IMR-90 (cell line): ENCODE measurements at regions not wholly inside any gene's neighbourhood (a gene's known extent, or its start where the extent isn't known, plus 50 kb on each side); places are given as distances from the start of the nearest gene placed in this dataset.

Experiments
- ATAC-seq: fragments of 200-7000 bp; cut with Tn5 transposase; 2 replicates; pipeline ENCODE4 v1.9.1; 2020; ENCODE audit warnings: low read depth, mild to moderate bottlenecking, moderate library complexity
- BruUV-seq: library from RNA; stranded (reverse); fragments of 400-500 nt; replicated peaks from 2 replicates; lab custom pipeline; 2021; lab: Mats Ljungman, UMichigan
- CTCF ChIA-PET: fragments of 300-600 bp; formaldehyde crosslinking; extraction: SDS; loops from one replicate; lab custom pipeline; 2021; ENCODE audit warnings: antibody characterized with exemption; lab: Yijun Ruan, JAX
- POLR2A ChIA-PET: fragments of 300-600 bp; sonication (Branson Sonifier 250); formaldehyde crosslinking; loops from one replicate; lab custom pipeline; 2022; ENCODE audit warnings: antibody characterized with exemption; ENCODE audit not compliant: unreplicated experiment; lab: Charles Lee
- DNase-seq: peaks from one replicate; pipeline ENCODE4 v3.0.0; 2013
- H2AFZ ChIP-seq: replicated peaks from 2 replicates; pipeline ENCODE3; 2013; ENCODE audit warnings: low read length, mild to moderate bottlenecking; ENCODE audit not compliant: poor library complexity
- H2AK5ac ChIP-seq: 2 replicates; pipeline ENCODE4 v1.6.1; 2013; ENCODE audit warnings: low read depth, low read length, inconsistent platforms
- H2AK9ac ChIP-seq: replicated peaks from 2 replicates; pipeline ENCODE3; 2013; ENCODE audit warnings: mild to moderate bottlenecking, low read depth, low read length, moderate library complexity; ENCODE audit not compliant: poor library complexity
- H2BK120ac ChIP-seq: 2 replicates; pipeline ENCODE4 v1.6.1; 2013; ENCODE audit warnings: low read depth, low read length, inconsistent platforms
- H2BK15ac ChIP-seq: 3 replicates; pipeline ENCODE4 v1.6.1; 2013; ENCODE audit warnings: low read depth, low read length, inconsistent platforms
- H2BK20ac ChIP-seq: 2 replicates; pipeline ENCODE4 v1.6.1; 2013; ENCODE audit warnings: low read depth, mild to moderate bottlenecking, inconsistent platforms, low read length, moderate library complexity
- H2BK5ac ChIP-seq: 2 replicates; pipeline ENCODE4 v1.6.1; 2013; ENCODE audit warnings: mild to moderate bottlenecking, low read depth, low read length, inconsistent platforms; ENCODE audit not compliant: poor library complexity, severe bottlenecking
- H3K14ac ChIP-seq: replicated peaks from 2 replicates; pipeline ENCODE4 v1.6.1; 2013; ENCODE audit warnings: low read depth, low read length, inconsistent platforms
- H3K18ac ChIP-seq: 2 replicates; pipeline ENCODE4 v1.6.1; 2013; ENCODE audit warnings: low read depth, low read length, control low read depth
- H3K23ac ChIP-seq: 2 replicates; pipeline ENCODE4 v1.6.1; 2013; ENCODE audit warnings: low read depth, low read length, inconsistent platforms
- H3K27ac ChIP-seq: 2 replicates; pipeline ENCODE4 v1.5.1; 2013; ENCODE audit warnings: mild to moderate bottlenecking, control low read depth, low read length; ENCODE audit not compliant: insufficient read depth
- H3K27me3 ChIP-seq: 2 replicates; pipeline ENCODE4 v1.6.1; 2013; ENCODE audit warnings: low read length; ENCODE audit not compliant: control insufficient read depth, insufficient read depth
- H3K36me3 ChIP-seq: 2 replicates; pipeline ENCODE4 v1.6.1; 2013; ENCODE audit warnings: low read length, mixed read lengths; ENCODE audit not compliant: control insufficient read depth, insufficient read depth
- H3K4ac ChIP-seq: 2 replicates; pipeline ENCODE4 v1.6.1; 2013; ENCODE audit warnings: low read depth, low read length, inconsistent platforms
- H3K4me1 ChIP-seq: 2 replicates; pipeline ENCODE4 v1.6.1; 2013; ENCODE audit warnings: low read length, mixed read lengths; ENCODE audit not compliant: control insufficient read depth, insufficient read depth
- H3K4me2 ChIP-seq: 2 replicates; pipeline ENCODE4 v1.6.1; 2013; ENCODE audit warnings: low read depth, mild to moderate bottlenecking, control low read depth, low read length, moderate library complexity
- H3K4me3 ChIP-seq: 2 replicates; pipeline ENCODE4 v1.5.1; 2013; ENCODE audit warnings: low read depth, mild to moderate bottlenecking, control low read depth, low read length, moderate library complexity; ENCODE audit not compliant: insufficient read depth
- H3K56ac ChIP-seq: 2 replicates; pipeline ENCODE4 v1.6.1; 2013; ENCODE audit warnings: low read length, inconsistent platforms; ENCODE audit not compliant: insufficient read depth; ENCODE audit errors: extremely low read depth
- H3K79me1 ChIP-seq, 2 experiments: 2 replicates each; pipeline ENCODE4 v1.6.1; 2013; ENCODE audit warnings: low read length in 2 of 2, inconsistent platforms in 1 of 2, low read depth in 1 of 2
- H3K9ac ChIP-seq: 2 replicates; pipeline ENCODE4 v1.6.1; 2013; ENCODE audit warnings: low read depth, low read length, control low read depth
- H3K9me1 ChIP-seq: 2 replicates; pipeline ENCODE4 v1.6.1; 2013; ENCODE audit warnings: low read length, inconsistent platforms; ENCODE audit not compliant: insufficient read depth
- H3K9me3 ChIP-seq: 2 replicates; pipeline ENCODE4 v1.6.1; 2013; ENCODE audit warnings: low read length; ENCODE audit not compliant: control insufficient read depth, insufficient read depth
- H4K20me1 ChIP-seq: 2 replicates; pipeline ENCODE4 v1.6.1; 2013; ENCODE audit warnings: low read length, inconsistent platforms; ENCODE audit not compliant: insufficient read depth
- H4K5ac ChIP-seq: 2 replicates; pipeline ENCODE4 v1.6.1; 2013; ENCODE audit warnings: mild to moderate bottlenecking, low read depth, low read length, control low read depth
- H4K8ac ChIP-seq, 2 experiments: 2 replicates each; pipeline ENCODE4 v1.6.1; 2013; ENCODE audit warnings: low read depth in 2 of 2, low read length in 2 of 2, control low read depth in 1 of 2, inconsistent platforms in 1 of 2
- H4K91ac ChIP-seq: 2 replicates; pipeline ENCODE4 v1.6.1; 2013; ENCODE audit warnings: low read depth, low read length, inconsistent platforms; ENCODE audit not compliant: insufficient read depth
- BHLHE40 ChIP-seq: fragments of 150-350 bp; IDR thresholded peaks from 2 replicates; pipeline ENCODE4 v1.6.1; 2016; ENCODE audit warnings: mild to moderate bottlenecking, low read depth, low read length
- CEBPB ChIP-seq: IDR thresholded peaks from 2 replicates; pipeline ENCODE4 v1.6.1; 2012; ENCODE audit warnings: low read depth, low read length, improper control_type of control experiment
- CHD1 ChIP-seq: IDR thresholded peaks from 2 replicates; pipeline ENCODE4 v1.6.1; 2012; ENCODE audit warnings: low read depth, low read length, improper control_type of control experiment
- FOS ChIP-seq: fragments of 150-350 bp; IDR thresholded peaks from 2 replicates; pipeline ENCODE4 v1.6.1; 2016; ENCODE audit warnings: low read depth, low read length
- MAFK ChIP-seq: IDR thresholded peaks from 2 replicates; pipeline ENCODE4 v1.6.1; 2012; ENCODE audit warnings: low read depth, low read length, improper control_type of control experiment
- MAZ ChIP-seq: IDR thresholded peaks from 2 replicates; pipeline ENCODE4 v1.6.1; 2012; ENCODE audit warnings: low read depth, mild to moderate bottlenecking, low read length, improper control_type of control experiment, moderate library complexity, borderline replicate concordance
- MXI1 ChIP-seq: IDR thresholded peaks from 2 replicates; pipeline ENCODE4 v1.6.1; 2012; ENCODE audit warnings: low read depth, mild to moderate bottlenecking, low read length, moderate library complexity, borderline replicate concordance
- NFE2L2 ChIP-seq: fragments of 150-350 bp; IDR thresholded peaks from 2 replicates; pipeline ENCODE4 v1.6.1; 2016; ENCODE audit warnings: low read depth, mild to moderate bottlenecking, low read length
- POLR2A ChIP-seq: IDR thresholded peaks from 2 replicates; pipeline ENCODE4 v1.6.1; 2012; ENCODE audit warnings: mild to moderate bottlenecking, low read depth, low read length
- RCOR1 ChIP-seq: IDR thresholded peaks from 2 replicates; pipeline ENCODE4 v1.6.1; 2012; ENCODE audit warnings: mild to moderate bottlenecking, low read length, improper control_type of control experiment; ENCODE audit not compliant: insufficient replicate concordance
- RFX5 ChIP-seq: IDR thresholded peaks from 2 replicates; pipeline ENCODE4 v1.8.0; 2012; ENCODE audit warnings: low read depth, mild to moderate bottlenecking, low read length, moderate library complexity
- SMC3 ChIP-seq: fragments of 150-350 bp; IDR thresholded peaks from 2 replicates; pipeline ENCODE4 v1.6.1; 2016; ENCODE audit warnings: low read depth, mild to moderate bottlenecking, antibody characterized with exemption, low read length, moderate library complexity
- WGBS, 2 experiments: methylation state at CpG; one replicate each; pipeline versions ENCODE4 v1.1.5 to v1.1.7; 2013; ENCODE audit warnings: missing lambda C conversion rate in 2 of 2; ENCODE audit not compliant: insufficient read length in 1 of 2; ENCODE audit errors: extremely low coverage in 2 of 2; 5-methylcytosine and 5-hydroxymethylcytosine counted together
- dilution Hi-C: fragments of 300-500 bp; cut with HindIII; formaldehyde crosslinking; loops from one replicate; pipeline ENCODE4 v1.14.3; 2018; ENCODE audit warnings: low sequenced_read_pairs; ENCODE audit not compliant: unreplicated experiment
- in situ Hi-C: fragments of 300-500 bp; cut with MboI; formaldehyde crosslinking; loops from 3 replicates; pipeline ENCODE4 v1.14.3; 2019; ENCODE audit warnings: low sequenced_read_pairs, inconsistent platforms, mixed read lengths
- intact Hi-C: fragments of 100-400 bp; cut with micrococcal nuclease; formaldehyde crosslinking; loops from 2 replicates; pipeline ENCODE4 v1.10.0; 2022
- TF ChIP-seq, protein P1 (sequence below): fragments of 150-350 bp; IDR thresholded peaks from 2 replicates; pipeline ENCODE4 v1.6.1; 2017; ENCODE audit warnings: mild to moderate bottlenecking, antibody characterized with exemption, low read length, low read depth

DNA sequence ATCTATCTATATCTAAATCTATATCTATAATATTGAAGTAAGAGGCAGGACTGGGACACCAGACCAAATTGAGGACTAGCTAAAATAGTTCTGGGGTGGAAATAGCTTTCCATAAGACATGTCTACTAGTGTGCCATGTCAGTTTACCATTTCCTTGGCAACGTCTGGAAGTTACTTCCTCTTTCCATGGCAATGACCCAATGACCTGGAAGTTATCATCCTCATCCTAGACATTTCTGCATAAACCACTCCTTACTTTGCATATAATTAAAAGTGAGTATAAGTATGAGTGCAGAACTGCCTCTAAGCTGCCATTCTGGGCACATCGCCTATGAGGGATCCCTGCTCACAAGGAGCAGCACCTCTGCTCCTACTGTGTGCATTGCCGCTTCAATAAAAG lies 734.0 kb upstream of the GCFC2 start:
- Histone ChIP-seq H2AK5ac (no peak overlapping the region), H3K14ac (no peak overlapping the region), H2AFZ (no peak overlapping the region), H3K9ac (no peak overlapping the region), H2BK120ac (no peak overlapping the region), H3K4me2 (no peak overlapping the region), H3K27me3 (no peaks in the 10 kb centered on the region), H3K4me3 (no peak overlapping the region), H3K9me1 (no peaks in the 10 kb centered on the region), H3K9me3 (no peaks in the 10 kb centered on the region), H4K91ac (no peak overlapping the region), H3K18ac (no peak overlapping the region), H3K4ac (no peak overlapping the region), H3K36me3 (no peaks in the 10 kb centered on the region), H3K27ac (no peak overlapping the region), H3K23ac (no peak overlapping the region), H2BK5ac (no peak overlapping the region), H2BK15ac (no peak overlapping the region), H4K20me1 (no peaks in the 10 kb centered on the region), H2AK9ac (no peak overlapping the region), H4K8ac (no peak overlapping the region), H3K79me1 (no peaks in the 10 kb centered on the region), H2BK20ac (no peak overlapping the region), H3K56ac (no peak overlapping the region), H4K5ac (no peak overlapping the region), H3K4me1 (no peaks in the 10 kb centered on the region)
- TF ChIP-seq MXI1 (no peak), POLR2A (no peak), MAZ (no peak), RFX5 (no peak), MAFK (no peak), CEBPB (no peak), NFE2L2 (no peak), CHD1 (no peak), BHLHE40 (no peak), FOS (no peak), RCOR1 (no peak), SMC3 (no peak)
- TF ChIP-seq, protein P1, sequence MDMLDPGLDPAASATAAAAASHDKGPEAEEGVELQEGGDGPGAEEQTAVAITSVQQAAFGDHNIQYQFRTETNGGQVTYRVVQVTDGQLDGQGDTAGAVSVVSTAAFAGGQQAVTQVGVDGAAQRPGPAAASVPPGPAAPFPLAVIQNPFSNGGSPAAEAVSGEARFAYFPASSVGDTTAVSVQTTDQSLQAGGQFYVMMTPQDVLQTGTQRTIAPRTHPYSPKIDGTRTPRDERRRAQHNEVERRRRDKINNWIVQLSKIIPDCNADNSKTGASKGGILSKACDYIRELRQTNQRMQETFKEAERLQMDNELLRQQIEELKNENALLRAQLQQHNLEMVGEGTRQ: no peak
- ATAC-seq (no peak), DNase-seq (no peak)
- 92% methylated on average over 2 of the region's 3 CpGs; no CpG with 5 or more reads in 1 of the 2 experiments for WGBS, 2 experiments
- POLR2A ChIA-PET: no interaction called here
- dilution Hi-C loops (no loop called here), in situ Hi-C loops (no loop called here), intact Hi-C loops (no loop called here)
- BruUV-seq: no TSS peak
- CTCF ChIA-PET: no interaction called here
